HG02938 (cell line): ENCODE measurements at regions not wholly inside any gene's neighbourhood (a gene's known extent, or its start where the extent isn't known, plus 50 kb on each side); places are given as distances from the start of the nearest gene placed in this dataset.

Experiments
- ATAC-seq: cut with Tn5 transposase; IDR thresholded peaks from one replicate; pipeline ENCODE4 v1.9.1; 2021; ENCODE audit warnings: mild to moderate bottlenecking, moderate library complexity; ENCODE audit not compliant: unreplicated experiment

GRCh38 chr6:67292169-67292568, 1342.9 kb upstream of the ADGRB3 start:
- no peak for ATAC-seq

DNA sequence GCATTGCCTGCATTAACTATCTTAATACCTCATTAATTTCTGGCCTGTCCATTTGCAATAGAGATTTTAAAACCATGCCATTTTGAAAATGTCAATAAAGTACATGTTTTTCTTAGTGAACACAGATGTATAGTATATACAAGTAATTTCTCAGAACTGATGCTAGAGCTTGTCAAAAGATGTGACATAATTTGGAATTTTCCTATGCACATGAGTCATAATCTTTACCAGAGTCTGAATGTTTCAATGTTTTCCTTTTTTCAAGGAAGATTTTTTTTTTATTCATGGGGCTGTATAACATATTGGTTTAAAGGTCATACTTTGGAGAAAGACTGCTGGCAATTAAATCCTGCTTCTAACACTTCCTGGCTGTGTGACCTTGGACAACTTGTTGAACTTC, 1347.5 kb upstream of the ADGRB3 start:
- ATAC-seq = no peak

DNA sequence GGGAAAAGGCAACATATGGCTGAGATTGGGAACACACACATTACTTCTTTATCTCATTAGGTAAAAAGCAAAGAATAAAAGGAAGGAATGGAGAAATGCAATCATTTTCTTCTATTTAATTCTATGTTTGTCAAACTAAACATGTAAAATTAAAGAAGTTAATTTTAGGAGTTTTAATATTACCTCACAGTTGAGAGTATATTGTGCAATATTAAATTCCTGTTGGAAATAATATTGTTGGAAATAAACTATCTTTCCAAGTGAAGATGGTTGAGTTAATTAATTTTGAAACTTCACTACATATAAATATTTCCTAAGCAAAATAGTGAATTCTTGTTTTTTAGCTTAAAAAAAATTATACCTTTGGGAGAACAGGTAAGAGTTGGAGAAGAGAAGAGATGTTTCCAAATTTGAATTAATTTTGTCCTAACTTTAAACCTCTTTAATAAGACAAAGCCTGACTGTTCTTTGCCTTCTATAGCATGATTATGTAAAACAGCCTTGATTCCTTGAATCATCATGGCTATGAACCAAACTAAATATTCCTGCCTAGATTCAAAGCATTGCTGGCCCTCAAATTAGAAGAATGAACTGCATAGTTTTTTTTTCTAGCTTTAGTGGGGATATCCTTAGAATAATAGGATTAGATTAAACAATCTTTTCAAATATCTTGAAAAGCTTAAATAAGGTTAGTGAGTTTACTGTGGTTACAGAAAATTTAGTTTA, 1349.1 kb upstream of the ADGRB3 start:
- ATAC-seq = no peak

GRCh38 chr6:67277312-67277711, 1357.8 kb upstream of the ADGRB3 start:
- ATAC-seq = no peak

DNA sequence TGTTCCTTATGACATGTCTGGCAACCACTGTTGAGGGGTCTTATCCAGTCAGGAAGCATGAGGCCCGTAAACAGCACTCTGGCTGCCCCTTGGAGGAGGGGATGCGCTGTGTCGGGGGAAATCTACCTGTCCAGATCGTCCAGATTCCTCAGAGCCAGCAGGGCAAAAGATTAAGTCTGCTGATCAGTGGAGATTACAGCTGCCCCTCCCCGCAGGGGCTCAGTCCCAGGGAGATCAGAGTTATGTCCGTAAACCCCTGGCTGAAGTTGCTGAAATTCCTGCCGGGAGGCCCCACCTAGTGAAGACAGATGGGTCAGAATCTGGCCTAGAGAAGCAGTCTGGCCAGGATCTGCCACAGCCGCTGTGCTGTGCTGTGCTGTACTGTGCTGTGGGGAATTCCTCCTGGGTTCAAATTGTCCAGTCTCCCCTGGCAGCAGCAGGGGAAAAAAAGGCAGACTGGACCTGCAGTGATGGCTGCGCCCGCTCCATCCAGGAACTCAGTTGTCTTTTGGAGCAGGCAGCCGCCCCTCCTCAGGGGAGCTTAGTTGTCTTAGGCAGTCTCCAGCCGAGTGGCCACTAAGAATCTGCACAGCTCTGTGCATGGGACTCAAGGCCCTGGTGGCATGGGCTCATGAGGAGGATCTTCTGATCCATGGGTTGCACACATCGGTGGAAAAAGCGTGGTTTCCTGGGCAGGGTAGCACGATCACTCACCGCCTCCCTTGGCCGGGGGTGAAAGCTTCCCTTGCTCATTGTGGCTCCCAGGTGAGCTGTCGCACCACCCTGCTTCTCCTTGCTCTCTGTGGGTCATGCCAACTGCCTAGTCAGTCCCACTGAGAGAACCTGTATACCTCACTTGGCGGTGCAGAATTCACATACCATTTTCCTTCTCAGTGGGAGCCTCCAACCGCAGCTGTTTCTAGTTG, 1368.8 kb upstream of the ADGRB3 start:
- ATAC-seq = no peak

- no peak for ATAC-seq
Observed at GRCh38 chr6:67252663-67253062, 1382.4 kb upstream of the ADGRB3 start.

DNA sequence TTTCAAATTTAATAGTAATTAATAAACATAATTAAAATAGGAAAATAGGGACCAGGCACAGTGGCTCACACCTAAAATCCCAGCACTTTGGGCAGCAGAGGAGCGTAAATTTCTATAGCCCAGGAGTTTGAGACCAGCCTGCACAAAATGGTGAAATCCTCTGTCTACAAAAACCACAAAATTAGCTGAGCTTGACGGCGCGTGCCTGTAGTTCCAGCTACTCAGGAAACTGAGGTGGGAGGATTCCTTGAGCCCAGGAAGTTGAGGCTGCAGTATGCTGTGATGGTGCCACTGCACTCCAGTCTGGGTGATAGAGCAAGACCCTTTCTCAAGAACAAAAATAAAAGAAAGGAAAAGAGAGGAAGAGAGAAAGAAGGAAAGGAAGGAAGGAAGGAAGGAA, 1387.0 kb upstream of the ADGRB3 start:
- ATAC-seq = no peak

DNA sequence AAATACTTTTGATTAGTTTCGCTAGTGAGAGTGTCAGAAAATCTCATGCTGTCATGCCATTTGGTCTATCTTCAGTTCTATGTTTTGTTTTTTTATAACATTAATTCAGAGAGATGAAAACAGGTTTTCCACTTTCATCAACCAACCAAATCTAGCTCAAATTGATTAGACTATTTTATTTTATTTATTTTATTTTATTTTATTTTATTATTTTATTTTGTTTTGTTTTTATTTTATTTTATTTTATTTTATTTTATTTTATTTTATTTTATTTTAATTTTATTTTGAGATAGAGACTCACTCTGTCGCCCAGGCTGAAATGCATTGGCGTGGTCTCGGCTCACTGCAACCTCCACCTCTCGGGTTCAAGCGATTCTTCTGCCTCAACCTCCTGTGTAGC, 1391.0 kb upstream of the ADGRB3 start:
- ATAC-seq = no peak

- no peak for ATAC-seq
Observed at GRCh38 chr6:67237277-67237676, 1397.8 kb upstream of the ADGRB3 start.

- ATAC-seq = no peak
Observed at GRCh38 chr6:67231092-67231491, 1404.0 kb upstream of the ADGRB3 start.

DNA sequence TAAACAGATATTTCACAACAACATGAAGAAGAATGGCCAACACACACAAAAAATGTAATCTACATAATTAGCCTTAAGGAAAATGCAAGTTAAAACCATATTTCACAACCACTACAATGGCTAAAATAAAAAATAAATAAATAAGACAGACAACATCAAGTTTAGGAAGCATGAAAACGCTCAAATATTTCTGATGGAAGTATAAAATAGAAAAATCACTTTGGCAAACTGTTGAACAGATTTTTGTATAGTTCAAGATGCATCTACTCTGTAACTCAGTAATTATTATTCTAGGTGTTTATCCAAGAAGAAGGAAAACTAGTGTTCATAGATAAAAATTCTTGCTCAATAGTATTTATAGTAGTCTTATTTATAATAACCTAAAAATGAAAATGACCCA, 1410.1 kb upstream of the ADGRB3 start:
- no peak for ATAC-seq

- no peak for ATAC-seq
Observed at GRCh38 chr6:67221226-67221625, 1413.9 kb upstream of the ADGRB3 start.

DNA sequence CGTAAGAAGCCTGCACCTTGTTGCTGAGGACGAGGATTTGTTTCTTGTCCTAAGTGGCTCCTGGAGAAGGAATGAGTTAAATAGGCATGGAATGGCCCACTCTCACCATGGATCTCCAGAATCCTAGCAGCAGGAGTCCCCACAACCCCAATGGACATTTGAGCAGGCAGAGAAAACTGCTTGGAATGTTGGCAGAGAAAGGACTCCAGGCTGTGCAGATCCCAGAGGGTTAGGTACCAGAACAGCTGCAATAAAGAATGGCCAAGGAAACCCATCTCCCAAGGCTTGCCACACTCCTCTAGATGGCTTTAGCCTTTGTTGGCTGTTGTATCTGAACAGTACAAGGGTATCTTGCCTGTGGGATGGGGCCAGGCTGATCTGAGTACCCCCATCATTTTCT, 1415.7 kb upstream of the ADGRB3 start:
- no peak for ATAC-seq

DNA sequence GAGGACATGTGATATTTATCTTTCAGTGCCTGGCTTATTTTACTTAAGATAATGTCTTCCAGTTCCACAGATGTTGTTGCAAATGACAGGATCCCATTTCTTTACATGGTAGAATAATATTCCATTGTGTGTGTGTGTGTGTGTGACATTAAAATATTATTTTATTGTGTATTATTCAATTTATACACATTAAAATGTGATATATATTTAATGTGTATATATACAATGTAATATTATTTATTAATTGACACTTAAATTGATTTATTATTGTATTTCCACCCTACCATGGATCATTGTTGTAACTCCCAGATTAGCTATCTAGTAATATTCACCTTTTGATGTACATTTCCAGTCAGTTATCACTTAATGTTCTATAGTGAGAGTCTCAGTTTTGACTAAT, 1422.5 kb upstream of the ADGRB3 start:
- no peak for ATAC-seq

- no peak for ATAC-seq
Observed at GRCh38 chr6:67210450-67210849, 1424.6 kb upstream of the ADGRB3 start.

DNA sequence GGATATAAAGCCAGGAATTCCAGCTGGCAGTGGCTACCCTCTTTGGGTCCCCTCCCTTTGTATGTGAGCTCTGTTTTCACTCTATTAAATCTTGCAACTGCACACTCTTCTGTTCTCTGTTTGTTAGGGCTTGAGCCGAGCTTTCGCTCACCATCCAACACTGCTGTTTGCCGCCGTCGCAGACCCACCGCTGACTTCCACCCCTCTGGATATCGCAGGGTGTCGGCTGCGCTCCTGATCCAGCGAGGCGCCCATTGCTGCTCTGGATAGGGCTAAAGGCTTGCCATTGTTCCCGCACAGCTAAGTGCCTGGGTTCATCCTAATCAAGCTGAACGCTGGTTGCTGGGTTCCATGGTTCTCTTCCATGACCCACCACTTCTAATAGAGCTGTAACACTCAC, 1433.5 kb upstream of the ADGRB3 start:
- no peak for ATAC-seq

DNA sequence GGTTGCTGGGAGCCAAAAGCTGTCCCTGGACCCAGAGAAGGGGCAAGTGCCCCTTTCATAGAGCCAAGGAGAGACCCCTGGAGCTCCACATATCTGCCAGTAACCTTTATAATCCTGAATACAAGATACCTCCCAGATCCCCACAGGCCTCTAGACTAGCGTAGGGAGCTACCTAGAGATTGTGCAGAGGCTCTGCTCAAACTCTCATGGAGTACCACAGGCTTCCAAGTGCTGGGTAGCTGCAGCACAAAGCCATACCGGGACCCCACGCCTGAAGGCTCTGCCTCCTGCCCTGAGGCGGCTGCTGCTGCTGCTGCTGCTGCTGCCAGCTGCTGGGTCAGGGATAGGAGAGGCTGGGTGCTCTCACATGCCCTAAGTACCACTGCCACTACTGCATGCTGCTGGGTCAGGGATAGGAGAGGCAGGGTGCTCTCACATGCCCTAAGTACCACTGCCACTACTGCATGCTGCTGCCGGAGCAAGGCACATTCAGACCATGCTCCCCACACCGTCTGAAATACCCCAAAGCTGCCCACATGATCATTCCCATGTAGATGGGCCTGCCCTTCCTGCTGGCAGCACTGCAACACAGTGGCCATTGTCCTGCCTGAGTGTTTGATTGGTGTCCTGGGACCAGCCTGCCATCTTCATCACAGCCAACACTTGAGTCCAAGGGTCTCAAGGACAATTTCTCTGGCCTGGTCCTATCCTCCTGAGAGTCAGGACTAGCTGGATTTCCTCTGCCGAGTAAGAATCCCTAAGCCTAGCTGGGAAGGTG, 1434.3 kb upstream of the ADGRB3 start:
- ATAC-seq = no peak

GRCh38 chr6:67199425-67199824, 1435.7 kb upstream of the ADGRB3 start:
- ATAC-seq = no peak

- ATAC-seq = no peak
Observed at GRCh38 chr6:67190733-67191132, 1444.3 kb upstream of the ADGRB3 start.

GRCh38 chr6:67184405-67184804, 1450.7 kb upstream of the ADGRB3 start:
- ATAC-seq = no peak

DNA sequence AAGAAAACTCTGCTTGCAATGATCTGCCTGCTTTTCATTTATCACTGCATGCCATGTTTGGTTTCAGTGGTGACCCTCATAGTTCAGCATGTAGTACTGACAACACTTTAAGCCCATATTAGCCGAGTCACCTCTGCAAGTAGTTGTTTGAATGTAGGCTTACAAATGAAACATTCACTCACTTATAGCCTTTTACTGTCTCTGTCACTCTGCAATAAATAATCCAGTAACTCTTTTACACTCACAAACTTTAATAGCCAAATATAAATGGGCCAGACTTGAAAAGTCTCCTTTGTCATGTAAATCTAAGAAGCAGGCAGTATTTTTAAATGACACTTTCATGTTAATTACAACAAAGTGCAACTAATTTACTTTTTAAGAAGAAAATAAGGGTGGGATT, 1460.0 kb upstream of the ADGRB3 start:
- no peak for ATAC-seq
